HCT116 (cell line): ENCODE measurements at regions not wholly inside any gene's neighbourhood (a gene's known extent, or its start where the extent isn't known, plus 50 kb on each side); places are given as distances from the start of the nearest gene placed in this dataset.

Source experiments
- ATAC-seq: fragments of 200-7000 bp; cut with Tn5 transposase; 2 replicates; pipeline ENCODE4 v1.9.1; 2020; ENCODE audit warnings: mild to moderate bottlenecking, moderate library complexity
- BruUV-seq: library from RNA; stranded (reverse); fragments of 400-500 nt; replicated peaks from 2 replicates; lab custom pipeline; 2021; lab: Mats Ljungman, UMichigan
- CTCF ChIA-PET: fragments of 300-600 bp; sonication (Branson Sonifier 250); formaldehyde crosslinking; loops from one replicate; lab custom pipeline; 2021; ENCODE audit warnings: antibody characterized with exemption; lab: Charles Lee
- POLR2A ChIA-PET: fragments of 300-600, 350-600 bp; sonication (Branson Sonifier 250); formaldehyde crosslinking; loops from one replicate; lab custom pipeline; 2021; ENCODE audit warnings: antibody characterized with exemption; lab: Charles Lee
- RAD21 ChIA-PET, 2 experiments: fragments of 300-600 bp; sonication (Branson Sonifier 250); formaldehyde crosslinking; loops; one replicate each; lab custom pipeline; 2023; ENCODE audit warnings: low total read pairs in 2 of 2; ENCODE audit not compliant: uncharacterized antibody in 2 of 2, unreplicated experiment in 2 of 2, low non-redundant PET in 1 of 2; lab: Charles Lee
- DNase-seq: peaks from one replicate; pipeline ENCODE4 v3.0.0-alpha.2; 2010; ENCODE audit warnings: low read depth, low spot score
- H2AFZ ChIP-seq: fragments of 200-600 bp; shearing (Covaris generic), sonication (generic); 2 replicates; pipeline ENCODE4 v1.6.1; 2017; ENCODE audit warnings: low read depth, mixed run types, mixed read lengths, antibody characterized with exemption, low read length; ENCODE audit not compliant: poor library complexity, severe bottlenecking
- H3K27ac ChIP-seq: 2 replicates; pipeline ENCODE4 v1.5.1; 2012; ENCODE audit warnings: low read depth, low read length
- H3K27me3 ChIP-seq: fragments of 200-600 bp; sonication (generic); 2 replicates; pipeline ENCODE4 v1.6.1; 2016; ENCODE audit warnings: mixed run types, low read length, mixed read lengths; ENCODE audit not compliant: insufficient read depth
- H3K36me3 ChIP-seq, 2 experiments: fragments of 200-500 bp in 1 of 2; fragments of 200-600 bp in 1 of 2; sonication (Bioruptor generic) in 1 of 2; sonication (generic) in 1 of 2; 2 replicates each; pipeline versions ENCODE4 v1.5.1 to v1.6.1; 2014 to 2016; ENCODE audit warnings: low read length in 2 of 2, inconsistent platforms in 1 of 2, mixed read lengths in 1 of 2, mixed run types in 1 of 2; ENCODE audit not compliant: insufficient read depth in 2 of 2, control insufficient read depth in 1 of 2
- H3K4me1 ChIP-seq, 2 experiments: fragments of 200-600 bp in 1 of 2; sonication (generic) in 1 of 2; 2 replicates each; pipeline versions ENCODE4 v1.5.1 to v1.6.1; 2012 to 2017; ENCODE audit warnings: low read length in 2 of 2, inconsistent platforms in 1 of 2, mild to moderate bottlenecking in 1 of 2, mixed read lengths in 1 of 2, mixed run types in 1 of 2, moderate library complexity in 1 of 2; ENCODE audit not compliant: insufficient read depth in 2 of 2, control insufficient read depth in 1 of 2
- H3K4me2 ChIP-seq: fragments of 200-600 bp; sonication (generic); 2 replicates; pipeline ENCODE4 v1.6.1; 2017; ENCODE audit warnings: mixed run types, low read length, mixed read lengths
- H3K4me3 ChIP-seq, 2 experiments: fragments of 200-600 bp in 1 of 2; sonication (generic) in 1 of 2; replicated peaks in 1 of 2; 2 replicates each; pipeline ENCODE4 v1.5.1; 2011 to 2016; ENCODE audit warnings: low read length in 2 of 2, control low read depth in 1 of 2, low read depth in 1 of 2, mild to moderate bottlenecking in 1 of 2, mixed read lengths in 1 of 2, mixed run types in 1 of 2
- H3K79me2 ChIP-seq: fragments of 200-600 bp; sonication (generic); 2 replicates; pipeline ENCODE4 v1.6.1; 2017; ENCODE audit warnings: mild to moderate bottlenecking, mixed run types, low read length, moderate library complexity, mixed read lengths; ENCODE audit not compliant: insufficient read depth
- H3K9ac ChIP-seq: fragments of 200-600 bp; sonication (generic); 2 replicates; pipeline ENCODE4 v1.6.1; 2016; ENCODE audit warnings: low read length, mixed read lengths
- H3K9me2 ChIP-seq: fragments of 200-600 bp; sonication (generic), shearing (Covaris generic); 2 replicates; pipeline ENCODE4 v1.6.1; 2017; ENCODE audit warnings: mixed run types, mild to moderate bottlenecking, moderate library complexity; ENCODE audit not compliant: insufficient read depth
- H3K9me3 ChIP-seq, 2 experiments: fragments of 200-500 bp in 1 of 2; fragments of 200-600 bp in 1 of 2; sonication (Bioruptor generic) in 1 of 2; sonication (generic) in 1 of 2; 2 replicates each; pipeline ENCODE4 v1.6.1; 2014 to 2017; ENCODE audit warnings: low read length in 2 of 2, mixed read lengths in 2 of 2, inconsistent platforms in 1 of 2, low read depth in 1 of 2, mild to moderate bottlenecking in 1 of 2, mixed run types in 1 of 2, moderate library complexity in 1 of 2; ENCODE audit not compliant: control insufficient read depth in 1 of 2, insufficient read depth in 1 of 2
- H4K20me1 ChIP-seq: fragments of 200-600 bp; sonication (generic), shearing (Covaris generic); 2 replicates; pipeline ENCODE4 v1.6.1; 2017; ENCODE audit warnings: mixed run types, mild to moderate bottlenecking, moderate library complexity; ENCODE audit not compliant: insufficient read depth
- ATF3 ChIP-seq: IDR thresholded peaks from 2 replicates; pipeline ENCODE4 v1.6.1; 2012
- CTCF ChIP-seq, 3 experiments: fragments of 200-600 bp in 1 of 3; sonication (generic) in 1 of 3; IDR thresholded peaks in 2 of 3; conservative IDR thresholded peaks in 1 of 3; 2 replicates each; pipeline ENCODE4 v1.5.1; 2012 to 2017; ENCODE audit warnings: low read depth in 2 of 3, low read length in 2 of 3, antibody characterized with exemption in 1 of 3, borderline replicate concordance in 1 of 3, control low read depth in 1 of 3, mild to moderate bottlenecking in 1 of 3, mixed read lengths in 1 of 3, mixed run types in 1 of 3, moderate library complexity in 1 of 3; ENCODE audit not compliant: insufficient read depth in 1 of 3
- EGR1 ChIP-seq: IDR thresholded peaks from 2 replicates; pipeline ENCODE4 v1.6.1; 2012; ENCODE audit warnings: low read depth
- ELF1 ChIP-seq: IDR thresholded peaks from 2 replicates; pipeline ENCODE4 v1.6.1; 2012; ENCODE audit warnings: low read depth, borderline replicate concordance
- EZH2 ChIP-seq: fragments of 200-600 bp; sonication (generic); IDR thresholded peaks from 2 replicates; pipeline ENCODE4 v1.6.1; 2017; ENCODE audit warnings: antibody characterized with exemption, mixed run types
- JUND ChIP-seq: IDR thresholded peaks from 2 replicates; pipeline ENCODE4 v1.6.1; 2012
- TCF7L2 ChIP-seq: IDR thresholded peaks from 2 replicates; pipeline ENCODE4 v1.7.0; 2011; ENCODE audit warnings: borderline replicate concordance, inconsistent platforms; ENCODE audit not compliant: insufficient read depth, insufficient read length; ENCODE audit errors: extremely low read depth
- ZBTB33 ChIP-seq: IDR thresholded peaks from 2 replicates; pipeline ENCODE4 v1.6.1; 2011; ENCODE audit warnings: mild to moderate bottlenecking, low read length, moderate library complexity; ENCODE audit not compliant: insufficient replicate concordance; ENCODE audit errors: extremely low read depth
- ZFX ChIP-seq: fragments of 450-650 bp; IDR thresholded peaks from 2 replicates; pipeline ENCODE4 v1.6.1; 2017
- ZNF274 ChIP-seq: fragments of 200-500 bp; sonication (Bioruptor generic); IDR thresholded peaks from 2 replicates; pipeline ENCODE4 v1.6.1; 2014; ENCODE audit warnings: mild to moderate bottlenecking, low read depth, low read length, inconsistent platforms
- intact Hi-C: fragments of 100-400 bp; cut with micrococcal nuclease; formaldehyde crosslinking; loops from 2 replicates; pipeline ENCODE4 v1.10.0; 2022

GRCh38 chr17:56739376-56739775, 94.3 kb downstream of the C17orf67 start (continued):
- TF ChIP-seq ATF3 = no peak
- no peak for TF ChIP-seq ZBTB33

GRCh38 chr17:56739776-56740175, 93.9 kb downstream of the C17orf67 start:
- CTCF ChIA-PET = interaction anchor here (2.1 kb wide), 1 partner anchor 24 kb away, joined by 8 read pairs; no protein-coding TSS in a partner anchor
- DNase-seq = no peak
- RAD21 ChIA-PET = interaction anchor here in 1 of 2 experiments (0.6 kb wide), 1 partner anchor 23 kb away, joined by 3 read pairs; no protein-coding TSS in a partner anchor

More at GRCh38 chr17:56739776-56740175, 93.9 kb downstream of the C17orf67 start:
- H3K4me1 ChIP-seq = no peaks in the 10 kb centered on the region
- no peaks in the 10 kb centered on the region for H3K79me2 ChIP-seq
- H3K9me3 ChIP-seq = no peaks in the 10 kb centered on the region; a peak in 1 of 4 replicates
- H3K9me2 ChIP-seq = no peaks in the 10 kb centered on the region
- H3K27ac ChIP-seq = no peak overlapping the region
- H3K36me3 ChIP-seq = no peaks in the 10 kb centered on the region
- POLR2A ChIA-PET = no interaction called here
- BruUV-seq = no TSS peak
- no peak overlapping the region for H2AFZ ChIP-seq
- no peak for ATAC-seq
- intact Hi-C loops = no loop called here
- H4K20me1 ChIP-seq = no peaks in the 10 kb centered on the region
- no peak overlapping the region for H3K4me2 ChIP-seq
- H3K9ac ChIP-seq = no peak overlapping the region
- no peak for TF ChIP-seq ZNF274
- TF ChIP-seq ZFX = no peak
- no peak for TF ChIP-seq JUND
- no peak for TF ChIP-seq EGR1
- no peak for TF ChIP-seq TCF7L2
- TF ChIP-seq EZH2 = no peak
- TF ChIP-seq CTCF (IDR thresholded peaks at IDR 0.05 in 2 of 3, conservative IDR thresholded peaks at IDR 0.05 in 1 of 3; ENCODE audit: borderline replicate concordance in 1 of 3, insufficient read depth in 1 of 3, low read depth in 2 of 3, low read length in 2 of 3) = no peak
- no peak for TF ChIP-seq ELF1
- H3K27me3 ChIP-seq = peaks cover 26% of the 10 kb centered on the region
- H3K4me3 ChIP-seq = no peak overlapping the region
